HUES48 (cell line): ENCODE measurements at regions not wholly inside any gene's neighbourhood (a gene's known extent, or its start where the extent isn't known, plus 50 kb on each side); places are given as distances from the start of the nearest gene placed in this dataset.

ENCODE experiments used
- H3K27ac ChIP-seq: one replicate; pipeline ENCODE4 v1.7.0; 2013; ENCODE audit warnings: low read depth, low read length, inconsistent platforms
- H3K27me3 ChIP-seq: 2 replicates; pipeline ENCODE4 v1.6.1; 2013; ENCODE audit warnings: mild to moderate bottlenecking, low read length; ENCODE audit not compliant: control insufficient read depth, insufficient read depth
- H3K36me3 ChIP-seq: 2 replicates; pipeline ENCODE4 v1.6.1; 2013; ENCODE audit warnings: low read length; ENCODE audit not compliant: control insufficient read depth, insufficient read depth
- H3K4me1 ChIP-seq: 2 replicates; pipeline ENCODE4 v1.6.1; 2013; ENCODE audit warnings: mild to moderate bottlenecking, low read length; ENCODE audit not compliant: control insufficient read depth, insufficient read depth
- H3K4me3 ChIP-seq: 2 replicates; pipeline ENCODE4 v1.5.1; 2013; ENCODE audit warnings: mild to moderate bottlenecking, low read depth, low read length
- H3K9ac ChIP-seq: 2 replicates; pipeline ENCODE4 v1.6.1; 2013; ENCODE audit warnings: mild to moderate bottlenecking, low read depth, low read length, moderate library complexity
- H3K9me3 ChIP-seq: 2 replicates; pipeline ENCODE4 v1.6.1; 2013; ENCODE audit warnings: low read length; ENCODE audit not compliant: control insufficient read depth, insufficient read depth

DNA sequence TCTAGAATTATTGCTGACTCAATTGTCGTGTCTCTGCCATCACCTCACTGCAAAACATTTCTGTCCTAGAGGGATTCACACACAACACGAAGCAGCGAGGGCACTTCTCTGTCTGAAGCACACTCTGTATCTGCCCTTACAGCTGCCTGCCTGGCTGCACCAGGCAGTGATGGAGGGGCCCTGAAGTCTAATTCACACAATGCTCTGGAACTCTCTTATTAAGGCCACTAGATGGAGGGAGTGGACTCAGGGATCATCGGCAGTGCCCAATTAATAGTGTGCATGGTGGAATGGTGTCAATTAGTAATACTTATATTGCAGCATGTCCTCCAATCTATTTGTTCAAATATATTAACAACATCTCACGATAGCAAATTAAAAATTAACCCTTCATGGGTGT is 157.5 kb upstream of the MAP1B start:
- Histone ChIP-seq H3K27me3 (no peaks in the 10 kb centered on the region), H3K4me3 (no peak overlapping the region), H3K36me3 (no peaks in the 10 kb centered on the region), H3K9ac (no peak overlapping the region), H3K27ac (no peak overlapping the region), H3K4me1 (peaks cover under 1% of the 10 kb centered on the region; the same call in 1 of the 2 replicates), H3K9me3 (peaks cover 4% of the 10 kb centered on the region; the same call in 1 of the 2 replicates)

DNA sequence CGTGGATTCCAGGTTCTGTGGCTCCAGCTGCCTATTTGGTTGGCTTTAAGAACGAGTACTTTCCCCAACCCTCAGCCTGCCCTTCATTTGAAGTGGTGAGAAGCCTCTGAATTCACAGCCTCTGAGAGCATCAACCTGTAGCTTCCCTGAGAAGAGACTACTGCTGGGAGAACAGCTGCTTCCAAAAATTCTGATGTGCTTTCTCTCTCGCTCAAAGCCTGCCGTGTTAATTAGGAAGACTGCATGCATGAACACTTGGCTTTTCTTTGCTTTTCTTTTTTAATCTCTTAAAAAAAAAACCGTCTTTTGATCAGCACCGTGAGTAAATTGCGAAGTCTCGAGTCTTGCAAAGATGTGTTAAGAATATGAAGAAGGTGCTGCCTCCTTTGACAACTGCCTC is 153.4 kb upstream of the MAP1B start:
- Histone ChIP-seq H3K4me1 (peaks cover 6% of the 10 kb centered on the region), H3K9me3 (no peaks in the 10 kb centered on the region), H3K36me3 (no peaks in the 10 kb centered on the region), H3K27ac (no peak overlapping the region), H3K9ac (no peak overlapping the region), H3K27me3 (no peaks in the 10 kb centered on the region), H3K4me3 (no peak overlapping the region)

DNA sequence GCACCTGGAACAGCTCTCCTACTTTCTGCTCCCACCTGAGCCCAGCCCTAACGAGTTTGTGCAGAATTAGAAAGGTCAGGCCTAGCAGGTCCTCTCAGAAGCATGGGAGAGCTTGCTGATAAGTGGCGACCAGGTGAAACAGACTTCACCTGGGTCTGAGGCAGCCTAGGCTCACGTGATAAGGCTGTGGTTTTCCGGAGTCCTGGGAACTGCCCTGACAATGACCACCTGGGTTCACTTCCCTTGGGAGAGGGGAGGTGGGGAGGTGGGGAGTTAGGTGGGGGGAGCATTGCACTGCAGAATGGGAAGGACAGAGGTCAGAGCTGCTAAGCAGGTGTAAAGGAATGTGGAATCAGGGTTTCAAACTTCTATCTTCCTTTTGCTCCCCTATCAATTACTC is 152.9 kb upstream of the MAP1B start:
- Histone ChIP-seq H3K9ac (no peak overlapping the region), H3K9me3 (no peaks in the 10 kb centered on the region), H3K4me3 (no peak overlapping the region), H3K27ac (no peak overlapping the region), H3K36me3 (no peaks in the 10 kb centered on the region), H3K27me3 (no peaks in the 10 kb centered on the region), H3K4me1 (peaks cover 6% of the 10 kb centered on the region)

DNA sequence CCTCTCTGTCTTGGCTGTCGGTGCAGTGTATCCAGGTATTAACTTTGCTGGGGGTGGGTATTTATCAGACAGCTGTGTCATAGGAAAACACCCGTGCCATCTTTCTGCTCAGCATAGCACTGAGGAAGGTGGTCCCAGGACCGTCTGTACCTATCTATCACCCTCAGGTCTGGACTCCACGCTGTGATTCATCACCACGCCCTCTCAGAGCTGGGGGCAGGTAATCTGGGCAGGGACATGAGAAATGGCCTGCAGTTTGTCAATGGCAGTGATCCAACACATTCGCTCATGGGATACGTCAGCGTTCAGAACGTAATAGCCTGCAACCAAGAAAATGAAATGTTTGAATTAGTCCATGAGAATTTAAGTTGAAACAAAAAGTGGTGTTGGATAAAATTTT is 151.6 kb upstream of the MAP1B start:
- Histone ChIP-seq H3K27me3 (no peaks in the 10 kb centered on the region), H3K9ac (no peak overlapping the region), H3K27ac (no peak overlapping the region), H3K36me3 (no peaks in the 10 kb centered on the region), H3K9me3 (no peaks in the 10 kb centered on the region), H3K4me3 (no peak overlapping the region), H3K4me1 (peaks cover 6% of the 10 kb centered on the region)

DNA sequence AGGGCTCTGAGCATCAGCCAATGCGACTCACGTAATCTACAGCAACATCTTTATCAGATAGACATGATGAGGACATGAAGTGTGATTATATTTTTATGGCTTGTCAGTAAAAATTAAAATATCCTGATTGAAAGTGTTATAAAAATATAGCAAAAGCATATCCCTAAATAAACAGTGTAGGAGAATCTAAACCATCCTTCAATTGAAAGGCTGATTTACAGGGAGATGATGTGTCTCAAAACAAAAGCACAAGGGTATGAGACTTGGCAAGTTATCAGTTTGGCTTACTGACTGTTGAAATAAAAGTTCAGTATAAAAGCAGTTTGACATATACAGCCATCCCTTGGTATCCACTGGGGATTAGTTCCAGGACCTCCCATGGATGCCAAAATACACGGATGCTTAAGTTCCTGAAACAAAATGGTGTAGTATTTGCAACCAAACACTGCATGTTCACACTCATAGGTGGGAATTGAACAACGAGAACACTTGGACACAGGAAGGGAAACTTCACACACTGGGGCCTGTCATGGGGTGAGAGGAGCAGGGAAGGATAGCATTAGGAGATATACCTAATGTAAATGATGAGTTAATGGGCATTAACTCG is 149.9 kb upstream of the MAP1B start:
- no peaks in the 10 kb centered on the region for H3K9me3 ChIP-seq
- no peak overlapping the region for H3K4me3 ChIP-seq
- peaks cover 6% of the 10 kb centered on the region for H3K4me1 ChIP-seq
- H3K9ac ChIP-seq = no peak overlapping the region
- no peaks in the 10 kb centered on the region for H3K36me3 ChIP-seq
- H3K27me3 ChIP-seq = no peaks in the 10 kb centered on the region
- no peak overlapping the region for H3K27ac ChIP-seq

DNA sequence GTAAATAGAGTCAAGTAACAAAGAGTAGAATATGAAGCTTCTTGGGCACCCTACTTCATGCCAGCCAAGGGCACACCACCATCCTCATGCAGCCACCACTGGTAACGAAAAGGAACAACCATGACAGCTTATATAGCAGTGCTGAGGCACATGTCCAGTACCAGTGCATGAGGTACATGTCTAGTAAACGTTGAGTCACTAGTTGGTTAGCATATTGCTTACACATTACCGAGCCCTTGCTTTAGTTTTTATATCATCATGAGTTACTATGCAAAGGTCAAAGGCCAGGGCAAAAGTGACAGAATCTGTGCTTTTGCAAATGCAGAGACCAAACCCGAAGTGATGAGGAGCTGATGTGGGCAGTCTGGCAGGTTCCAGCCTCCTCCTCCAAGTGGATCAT is 147.1 kb upstream of the MAP1B start:
- H3K4me1 ChIP-seq = peaks cover 10% of the 10 kb centered on the region
- H3K9me3 ChIP-seq = 0 out of 2 replicates have a peak, but pooled peaks cover 3% of the 10 kb centered on the region
- no peak overlapping the region for H3K4me3 ChIP-seq
- no peaks in the 10 kb centered on the region for H3K27me3 ChIP-seq
- H3K27ac ChIP-seq = no peak overlapping the region
- no peaks in the 10 kb centered on the region for H3K36me3 ChIP-seq
- no peak overlapping the region for H3K9ac ChIP-seq

DNA sequence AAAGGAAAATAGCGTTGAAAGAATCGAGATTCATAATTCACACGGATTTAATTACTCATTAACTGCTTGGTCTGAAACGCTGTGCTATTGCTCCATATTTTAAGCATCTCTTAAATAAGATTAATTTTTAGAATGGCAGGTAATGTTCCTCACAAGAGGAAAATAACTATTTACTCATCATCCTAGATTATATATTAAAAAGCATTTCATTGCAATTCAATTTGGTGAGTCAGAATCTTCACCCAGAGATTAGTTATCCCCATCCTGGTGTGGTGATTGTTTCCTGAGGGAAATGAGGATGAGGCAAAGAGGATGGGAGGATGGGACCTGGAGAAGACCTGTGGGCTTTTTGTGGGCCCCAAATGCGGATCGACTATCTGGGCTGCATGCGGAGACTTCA is 145.5 kb upstream of the MAP1B start:
- Histone ChIP-seq H3K4me3 (no peak overlapping the region), H3K4me1 (peaks cover 4% of the 10 kb centered on the region; the same call in 1 of the 2 replicates), H3K36me3 (no peaks in the 10 kb centered on the region), H3K9ac (no peak overlapping the region), H3K27ac (no peak overlapping the region), H3K9me3 (0 out of 2 replicates have a peak, but pooled peaks cover 4% of the 10 kb centered on the region), H3K27me3 (no peaks in the 10 kb centered on the region)

DNA sequence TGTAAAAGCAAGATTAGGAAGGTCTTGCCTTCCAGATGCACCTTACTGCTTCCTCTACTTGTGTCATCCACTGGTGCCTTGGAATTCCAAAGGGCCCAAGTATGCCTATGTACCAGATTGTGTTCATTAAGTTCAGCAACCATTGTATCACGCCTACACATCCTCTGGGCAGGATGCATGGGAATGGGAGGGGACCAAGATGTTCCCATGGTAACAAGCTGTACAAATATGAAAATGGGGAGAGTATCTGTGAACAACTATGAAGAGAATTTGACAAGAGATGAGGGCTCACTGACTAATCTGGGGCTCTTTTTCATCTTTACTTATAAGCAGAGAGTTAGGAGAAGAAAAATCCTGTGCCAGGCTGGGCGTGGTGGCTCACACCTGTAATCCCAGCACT is 137.8 kb upstream of the MAP1B start:
- Histone ChIP-seq H3K4me1 (no peaks in the 10 kb centered on the region; the same call in 1 of the 2 replicates), H3K27me3 (no peaks in the 10 kb centered on the region), H3K36me3 (no peaks in the 10 kb centered on the region), H3K4me3 (no peak overlapping the region), H3K9ac (no peak overlapping the region), H3K9me3 (0 out of 2 replicates have a peak, but pooled peaks cover 4% of the 10 kb centered on the region), H3K27ac (no peak overlapping the region)

DNA sequence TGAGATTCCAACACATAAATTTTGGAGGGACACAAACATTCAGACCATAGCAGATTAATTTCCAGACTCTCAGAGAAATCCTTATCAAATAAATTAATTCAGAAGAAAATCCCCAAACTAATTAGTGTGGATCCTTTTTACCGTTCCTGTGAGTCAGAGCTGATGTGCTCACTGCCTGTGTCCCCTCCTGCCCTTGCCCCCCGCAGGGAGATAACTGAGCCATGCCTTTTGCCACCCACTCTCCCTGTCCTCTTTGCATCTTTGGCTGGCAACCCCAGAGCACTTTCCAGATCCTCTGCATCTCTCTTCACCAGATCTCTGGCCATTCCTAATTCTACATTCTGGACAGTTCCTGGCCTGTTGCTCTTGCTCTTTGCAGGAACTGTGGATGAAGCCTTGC is 135.4 kb upstream of the MAP1B start:
- Histone ChIP-seq H3K36me3 (no peaks in the 10 kb centered on the region), H3K27me3 (no peaks in the 10 kb centered on the region), H3K4me1 (no peaks in the 10 kb centered on the region), H3K9ac (no peak overlapping the region), H3K9me3 (no peaks in the 10 kb centered on the region), H3K4me3 (no peak overlapping the region), H3K27ac (no peak overlapping the region)

DNA sequence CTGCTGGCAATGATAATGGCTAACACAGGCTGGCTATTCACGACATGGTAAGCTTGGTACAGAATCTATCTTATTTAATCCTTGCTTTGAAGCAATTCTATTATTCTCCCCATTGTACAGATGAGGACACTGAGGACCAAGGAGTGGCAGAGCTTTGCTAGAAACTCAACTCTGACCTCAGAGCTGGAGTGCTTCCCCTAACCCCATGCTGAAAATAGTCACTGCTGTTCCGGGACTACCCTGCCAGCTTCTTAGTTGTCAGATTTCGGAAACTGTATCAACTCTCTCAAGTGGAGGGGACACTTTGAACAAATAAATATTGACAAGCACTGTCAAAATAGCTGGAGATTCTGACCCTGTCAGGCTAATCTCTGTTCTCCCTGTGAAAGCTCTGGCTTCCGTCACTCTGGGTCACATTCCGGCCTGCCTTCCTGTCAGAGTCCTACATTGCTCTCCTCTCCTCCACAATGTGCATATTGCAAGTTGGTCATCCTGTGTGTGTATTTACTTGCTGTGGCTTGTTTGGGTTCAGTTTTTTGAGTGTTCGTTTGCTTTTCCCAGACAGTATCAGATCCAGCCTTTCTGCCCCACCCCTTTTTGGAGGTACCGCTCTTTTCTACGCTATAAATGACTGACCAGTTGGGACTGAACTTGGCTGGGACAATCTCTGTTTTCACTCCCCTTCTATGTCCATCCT is 134.3 kb upstream of the MAP1B start:
- no peaks in the 10 kb centered on the region for H3K27me3 ChIP-seq
- H3K4me1 ChIP-seq = no peaks in the 10 kb centered on the region
- no peaks in the 10 kb centered on the region for H3K9me3 ChIP-seq
- H3K27ac ChIP-seq = no peak overlapping the region
- no peak overlapping the region for H3K4me3 ChIP-seq
- H3K36me3 ChIP-seq = no peaks in the 10 kb centered on the region
- H3K9ac ChIP-seq = no peak overlapping the region

DNA sequence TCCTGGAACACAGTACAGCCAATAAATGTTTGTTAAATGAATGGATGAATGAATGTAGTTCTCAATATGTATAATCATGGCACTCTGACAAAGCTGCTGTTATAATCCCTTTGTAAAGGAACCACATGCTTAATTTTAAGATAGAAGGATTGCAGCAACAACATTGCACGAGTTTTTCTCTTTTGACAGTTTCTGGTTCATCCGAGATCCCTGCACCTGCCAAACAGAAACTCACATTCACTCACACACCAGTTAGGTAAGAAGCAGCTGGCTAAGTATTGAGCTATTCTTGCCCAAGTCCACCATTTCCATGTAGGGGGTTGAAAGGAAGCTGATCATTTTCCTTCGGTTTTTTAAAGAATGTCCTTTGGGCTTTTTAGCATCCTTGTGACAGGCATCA is 133.7 kb upstream of the MAP1B start:
- H3K27me3 ChIP-seq = no peaks in the 10 kb centered on the region
- no peak overlapping the region for H3K4me3 ChIP-seq
- H3K4me1 ChIP-seq = no peaks in the 10 kb centered on the region
- H3K27ac ChIP-seq = no peak overlapping the region
- no peaks in the 10 kb centered on the region for H3K36me3 ChIP-seq
- no peaks in the 10 kb centered on the region for H3K9me3 ChIP-seq
- no peak overlapping the region for H3K9ac ChIP-seq
